Hepatocyte (in vitro differentiated cells): ENCODE measurements at regions not wholly inside any gene's neighbourhood (a gene's known extent, or its start where the extent isn't known, plus 50 kb on each side); places are given as distances from the start of the nearest gene placed in this dataset.

Source experiments
- EZH2 ChIP-seq: fragments of 200-600 bp; sonication (generic); IDR thresholded peaks from 2 replicates; pipeline ENCODE4 v1.6.1; 2016; ENCODE audit warnings: antibody characterized with exemption, mild to moderate bottlenecking, borderline replicate concordance
- EZH2phosphoT487 ChIP-seq: fragments of 200-600 bp; sonication (generic); IDR thresholded peaks from one replicate; pipeline ENCODE4 v1.6.1; 2018; ENCODE audit warnings: antibody characterized with exemption, mild to moderate bottlenecking, low read depth, moderate library complexity; ENCODE audit not compliant: unreplicated experiment, severe bottlenecking
- TF ChIP-seq, protein P1 (sequence below): fragments of 200-600 bp; sonication (generic); IDR thresholded peaks from 2 replicates; pipeline ENCODE4 v1.5.1; 2016; ENCODE audit warnings: antibody characterized with exemption, mild to moderate bottlenecking; ENCODE audit not compliant: poor library complexity

DNA sequence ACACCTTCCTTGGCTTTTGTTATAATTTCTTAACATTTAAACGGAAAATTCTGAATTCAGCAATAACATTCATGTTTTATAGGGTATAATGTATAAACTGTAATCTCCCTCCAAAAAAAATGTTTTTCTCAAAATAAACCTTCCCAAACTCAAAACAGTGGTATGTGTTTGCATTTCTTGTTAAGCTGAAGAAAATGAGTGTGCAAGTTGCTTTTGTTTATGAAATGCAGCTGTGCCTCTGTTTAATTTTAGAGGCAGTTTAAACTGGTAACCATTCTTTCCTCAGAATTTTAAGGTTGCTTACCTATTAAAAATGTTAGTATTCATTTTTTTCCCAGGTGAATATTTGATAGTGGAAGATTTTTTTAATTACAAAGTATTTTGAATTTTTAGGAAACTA lies 105.0 kb upstream of the ANKRD50 start:
- TF ChIP-seq, protein P1, sequence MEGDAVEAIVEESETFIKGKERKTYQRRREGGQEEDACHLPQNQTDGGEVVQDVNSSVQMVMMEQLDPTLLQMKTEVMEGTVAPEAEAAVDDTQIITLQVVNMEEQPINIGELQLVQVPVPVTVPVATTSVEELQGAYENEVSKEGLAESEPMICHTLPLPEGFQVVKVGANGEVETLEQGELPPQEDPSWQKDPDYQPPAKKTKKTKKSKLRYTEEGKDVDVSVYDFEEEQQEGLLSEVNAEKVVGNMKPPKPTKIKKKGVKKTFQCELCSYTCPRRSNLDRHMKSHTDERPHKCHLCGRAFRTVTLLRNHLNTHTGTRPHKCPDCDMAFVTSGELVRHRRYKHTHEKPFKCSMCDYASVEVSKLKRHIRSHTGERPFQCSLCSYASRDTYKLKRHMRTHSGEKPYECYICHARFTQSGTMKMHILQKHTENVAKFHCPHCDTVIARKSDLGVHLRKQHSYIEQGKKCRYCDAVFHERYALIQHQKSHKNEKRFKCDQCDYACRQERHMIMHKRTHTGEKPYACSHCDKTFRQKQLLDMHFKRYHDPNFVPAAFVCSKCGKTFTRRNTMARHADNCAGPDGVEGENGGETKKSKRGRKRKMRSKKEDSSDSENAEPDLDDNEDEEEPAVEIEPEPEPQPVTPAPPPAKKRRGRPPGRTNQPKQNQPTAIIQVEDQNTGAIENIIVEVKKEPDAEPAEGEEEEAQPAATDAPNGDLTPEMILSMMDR, result no peak
- TF ChIP-seq EZH2 (no peak), EZH2phosphoT487 (no peak)
